ENCODE measurements at regions not wholly inside any gene's neighbourhood (a gene's known extent, or its start where the extent isn't known, plus 50 kb on each side); places are given as distances from the start of the nearest gene placed in this dataset.

DNA sequence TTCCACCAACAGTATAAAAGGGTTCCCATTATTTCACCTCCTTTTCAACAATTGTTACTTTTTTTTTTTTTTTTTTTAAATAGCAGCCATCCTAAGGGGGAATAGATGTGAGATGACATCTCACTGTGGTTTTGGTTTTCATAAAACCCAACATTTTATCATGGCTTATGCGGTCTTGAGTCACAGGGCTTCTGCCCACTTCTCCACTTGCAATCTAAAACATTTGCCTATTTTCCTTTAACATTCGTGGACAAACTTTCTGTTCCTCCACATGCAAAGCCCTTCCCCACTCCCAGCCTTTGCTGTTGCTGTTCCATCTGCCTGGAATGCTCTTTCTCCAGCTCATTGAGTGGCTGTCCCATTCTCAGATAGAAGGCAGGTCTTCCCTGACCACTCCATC, 239.7 kb upstream of the KCNK2 start:
- H3K9me2 ChIP-seq: no peaks in the 10 kb centered on the region
- 53% methylated on average over 2 of the region's 2 CpGs for WGBS (ENCODE audit: low lambda C conversion rate)
- DNase-seq: no peak

More for the DNA sequence above, 239.7 kb upstream of the KCNK2 start:
- Histone ChIP-seq H3K36me3 (replicated peaks in 1 of 2; ENCODE audit: control insufficient read depth in 1 of 2, insufficient read depth in 2 of 2, low read length in 1 of 2) (no peaks in the 10 kb centered on the region), H4K20me1 (ENCODE audit: insufficient read depth) (no peaks in the 10 kb centered on the region), H3K4me3 (ENCODE audit: low read depth in 2 of 2, low read length in 1 of 2) (no peak overlapping the region), H3K4me2 (no peak overlapping the region), H3K9me3 (no peaks in the 10 kb centered on the region), H3K4me1 (ENCODE audit: control insufficient read depth in 1 of 2, insufficient read depth in 2 of 2, low read depth in 1 of 2, low read length in 1 of 2) (peaks cover 2 to 6% of the 10 kb centered on the region in 2 experiments; a peak in 2 of 4 replicates), H3K27me3 (ENCODE audit: insufficient read depth) (no peaks in the 10 kb centered on the region), H3F3A (replicated peaks; ENCODE audit: insufficient read depth) (no peaks in the 10 kb centered on the region), H3K27ac (ENCODE audit: low read depth in 2 of 2, low read length in 1 of 2) (no peak overlapping the region), H3K79me2 (ENCODE audit: insufficient read depth) (no peaks in the 10 kb centered on the region), H3K9ac (no peak overlapping the region), H2AFZ (ENCODE audit: low read depth) (no peak overlapping the region)
- TF ChIP-seq RAD21 (IDR thresholded peaks at IDR 0.05; ENCODE audit: low read length) (no peak), ELF1 (IDR thresholded peaks at IDR 0.05) (no peak), GATA2 (CRISPR knock-in tag; IDR thresholded peaks at IDR 0.05) (no peak), EP300 (IDR thresholded peaks at IDR 0.05; ENCODE audit: borderline replicate concordance in 1 of 2, low read depth in 1 of 2, low read length in 1 of 2) (peak in 1 of 2 experiments; percentile 39; a peak in 1 of 4 replicates), JUND (IDR thresholded peaks at IDR 0.05) (0 out of 2 replicates have a peak, but pooled peaks have one; percentile 18), TAF1 (IDR thresholded peaks at IDR 0.05; ENCODE audit: borderline replicate concordance, low read depth, low read length) (no peak), RCOR1 (IDR thresholded peaks at IDR 0.05; ENCODE audit: low read length) (no peak), CTCF (IDR thresholded peaks at IDR 0.05) (no peak), FOXJ3 (CRISPR knock-in tag; IDR thresholded peaks at IDR 0.05) (no peak), USF1 (IDR thresholded peaks at IDR 0.05; ENCODE audit: borderline replicate concordance, low read depth) (no peak), POLR2AphosphoS5 (IDR thresholded peaks at IDR 0.05; ENCODE audit: low read depth, low read length) (no peak), TCF12 (IDR thresholded peaks at IDR 0.05) (peak; percentile 43; the same call in 1 of the 2 replicates), SIN3A (IDR thresholded peaks at IDR 0.05; ENCODE audit: borderline replicate concordance, low read depth, low read length) (no peak), TEAD4 (IDR thresholded peaks at IDR 0.05; ENCODE audit: borderline replicate concordance, insufficient read depth) (peak; percentile 33; the same call in 1 of the 2 replicates)
- TF ChIP-seq, protein P1, sequence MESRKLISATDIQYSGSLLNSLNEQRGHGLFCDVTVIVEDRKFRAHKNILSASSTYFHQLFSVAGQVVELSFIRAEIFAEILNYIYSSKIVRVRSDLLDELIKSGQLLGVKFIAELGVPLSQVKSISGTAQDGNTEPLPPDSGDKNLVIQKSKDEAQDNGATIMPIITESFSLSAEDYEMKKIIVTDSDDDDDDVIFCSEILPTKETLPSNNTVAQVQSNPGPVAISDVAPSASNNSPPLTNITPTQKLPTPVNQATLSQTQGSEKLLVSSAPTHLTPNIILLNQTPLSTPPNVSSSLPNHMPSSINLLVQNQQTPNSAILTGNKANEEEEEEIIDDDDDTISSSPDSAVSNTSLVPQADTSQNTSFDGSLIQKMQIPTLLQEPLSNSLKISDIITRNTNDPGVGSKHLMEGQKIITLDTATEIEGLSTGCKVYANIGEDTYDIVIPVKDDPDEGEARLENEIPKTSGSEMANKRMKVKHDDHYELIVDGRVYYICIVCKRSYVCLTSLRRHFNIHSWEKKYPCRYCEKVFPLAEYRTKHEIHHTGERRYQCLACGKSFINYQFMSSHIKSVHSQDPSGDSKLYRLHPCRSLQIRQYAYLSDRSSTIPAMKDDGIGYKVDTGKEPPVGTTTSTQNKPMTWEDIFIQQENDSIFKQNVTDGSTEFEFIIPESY (IDR thresholded peaks at IDR 0.05; ENCODE audit: borderline replicate concordance, low read depth): no peak
- TF ChIP-seq, protein P2, sequence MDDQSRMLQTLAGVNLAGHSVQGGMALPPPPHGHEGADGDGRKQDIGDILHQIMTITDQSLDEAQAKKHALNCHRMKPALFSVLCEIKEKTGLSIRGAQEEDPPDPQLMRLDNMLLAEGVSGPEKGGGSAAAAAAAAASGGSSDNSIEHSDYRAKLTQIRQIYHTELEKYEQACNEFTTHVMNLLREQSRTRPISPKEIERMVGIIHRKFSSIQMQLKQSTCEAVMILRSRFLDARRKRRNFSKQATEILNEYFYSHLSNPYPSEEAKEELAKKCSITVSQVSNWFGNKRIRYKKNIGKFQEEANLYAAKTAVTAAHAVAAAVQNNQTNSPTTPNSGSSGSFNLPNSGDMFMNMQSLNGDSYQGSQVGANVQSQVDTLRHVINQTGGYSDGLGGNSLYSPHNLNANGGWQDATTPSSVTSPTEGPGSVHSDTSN (IDR thresholded peaks at IDR 0.05): no peak
- TF ChIP-seq, protein P3, sequence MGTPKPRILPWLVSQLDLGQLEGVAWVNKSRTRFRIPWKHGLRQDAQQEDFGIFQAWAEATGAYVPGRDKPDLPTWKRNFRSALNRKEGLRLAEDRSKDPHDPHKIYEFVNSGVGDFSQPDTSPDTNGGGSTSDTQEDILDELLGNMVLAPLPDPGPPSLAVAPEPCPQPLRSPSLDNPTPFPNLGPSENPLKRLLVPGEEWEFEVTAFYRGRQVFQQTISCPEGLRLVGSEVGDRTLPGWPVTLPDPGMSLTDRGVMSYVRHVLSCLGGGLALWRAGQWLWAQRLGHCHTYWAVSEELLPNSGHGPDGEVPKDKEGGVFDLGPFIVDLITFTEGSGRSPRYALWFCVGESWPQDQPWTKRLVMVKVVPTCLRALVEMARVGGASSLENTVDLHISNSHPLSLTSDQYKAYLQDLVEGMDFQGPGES (IDR thresholded peaks at IDR 0.05; ENCODE audit: low read depth, low read length): no peak
- ChIA-PET CTCF (no interaction called here), POLR2A (no interaction called here)

All from SK-N-SH (cell line).